Spleen (tissue), 7 donors: ENCODE measurements at regions not wholly inside any gene's neighbourhood (a gene's known extent, or its start where the extent isn't known, plus 50 kb on each side); places are given as distances from the start of the nearest gene placed in this dataset.

Source experiments
- POLR2A ChIP-seq, 3 donors: fragments of 450-650 bp; IDR thresholded peaks; one replicate each; pipeline ENCODE4 v1.5.1; 2017; ENCODE audit warnings: antibody characterized with exemption in 3 of 3, mild to moderate bottlenecking in 1 of 3
- POLR2AphosphoS5 ChIP-seq, 3 donors: sonication (generic); formaldehyde crosslinking; IDR thresholded peaks; one replicate each; pipeline ENCODE4 v1.5.1; 2017; ENCODE audit warnings: antibody characterized with exemption in 3 of 3
- TF ChIP-seq, protein P1 (sequence below), 11 experiments: fragments of 200-600 bp in 7 of 11; fragments of 450-650 bp in 4 of 11; sonication (generic) in 4 of 11; IDR thresholded peaks in 8 of 11; conservative IDR thresholded peaks in 3 of 11; 1 replicate in 7 of 11; 2 replicates in 4 of 11; pipeline versions ENCODE4 v1.4.0 to v1.8.0; 2016 to 2021; ENCODE audit warnings: antibody characterized with exemption in 11 of 11, inconsistent platforms in 4 of 11, mild to moderate bottlenecking in 1 of 11
- donor health status: DM: no; HTN: no; CAD: no; lungs with moderate emphysema.
- donor health status: DM: no; HTN: no; CAD: no.
- donor health status: DM: no; HTN: no; CAD: no.

DNA sequence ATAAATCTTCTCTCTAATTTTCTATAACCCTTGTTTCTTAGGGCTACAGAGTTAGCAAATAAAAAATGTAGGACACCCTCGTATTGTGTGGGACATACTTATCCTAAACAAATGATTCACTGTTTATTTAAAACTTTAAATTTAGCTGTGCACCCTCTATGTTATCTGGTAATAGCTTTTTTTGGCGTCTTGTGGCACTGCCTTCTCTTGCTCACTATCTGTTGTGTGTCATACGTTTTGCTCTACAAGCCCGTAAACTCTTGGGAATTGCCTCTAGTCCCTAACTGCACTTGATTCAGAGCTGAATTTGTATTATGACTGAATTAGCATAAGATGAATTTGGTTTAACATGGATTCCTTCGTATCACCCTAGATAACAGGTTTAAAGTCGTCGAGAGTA is 144.3 kb upstream of the MYOCD start:
- TF ChIP-seq, protein P1, sequence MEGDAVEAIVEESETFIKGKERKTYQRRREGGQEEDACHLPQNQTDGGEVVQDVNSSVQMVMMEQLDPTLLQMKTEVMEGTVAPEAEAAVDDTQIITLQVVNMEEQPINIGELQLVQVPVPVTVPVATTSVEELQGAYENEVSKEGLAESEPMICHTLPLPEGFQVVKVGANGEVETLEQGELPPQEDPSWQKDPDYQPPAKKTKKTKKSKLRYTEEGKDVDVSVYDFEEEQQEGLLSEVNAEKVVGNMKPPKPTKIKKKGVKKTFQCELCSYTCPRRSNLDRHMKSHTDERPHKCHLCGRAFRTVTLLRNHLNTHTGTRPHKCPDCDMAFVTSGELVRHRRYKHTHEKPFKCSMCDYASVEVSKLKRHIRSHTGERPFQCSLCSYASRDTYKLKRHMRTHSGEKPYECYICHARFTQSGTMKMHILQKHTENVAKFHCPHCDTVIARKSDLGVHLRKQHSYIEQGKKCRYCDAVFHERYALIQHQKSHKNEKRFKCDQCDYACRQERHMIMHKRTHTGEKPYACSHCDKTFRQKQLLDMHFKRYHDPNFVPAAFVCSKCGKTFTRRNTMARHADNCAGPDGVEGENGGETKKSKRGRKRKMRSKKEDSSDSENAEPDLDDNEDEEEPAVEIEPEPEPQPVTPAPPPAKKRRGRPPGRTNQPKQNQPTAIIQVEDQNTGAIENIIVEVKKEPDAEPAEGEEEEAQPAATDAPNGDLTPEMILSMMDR (IDR thresholded peaks at IDR 0.05 in 8 of 11, conservative IDR thresholded peaks at IDR 0.05 in 3 of 11) = no peak
- TF ChIP-seq POLR2A (IDR thresholded peaks at IDR 0.05) (no peak), POLR2AphosphoS5 (IDR thresholded peaks at IDR 0.05) (no peak)
